Epithelial cell of proximal tubule (primary cell): ENCODE measurements at regions not wholly inside any gene's neighbourhood (a gene's known extent, or its start where the extent isn't known, plus 50 kb on each side); places are given as distances from the start of the nearest gene placed in this dataset.
"Not testable (repeated sequence)": the region's sequence is repeated elsewhere in the genome, so short reads cannot be mapped to it uniquely, and the experiment has no call there.

Experiments used
- DNase-seq: peaks from one replicate; pipeline ENCODE4 v3.0.0-alpha.2; 2011; ENCODE audit warnings: low read depth
- H3K4me3 ChIP-seq: 2 replicates; pipeline ENCODE4 v1.5.1; 2011; ENCODE audit warnings: low read depth, mild to moderate bottlenecking, low read length
- TF ChIP-seq, protein P1 (sequence below): conservative IDR thresholded peaks from 2 replicates; pipeline ENCODE4 v1.5.1; 2012; ENCODE audit warnings: low read depth, mild to moderate bottlenecking, low read length

DNA sequence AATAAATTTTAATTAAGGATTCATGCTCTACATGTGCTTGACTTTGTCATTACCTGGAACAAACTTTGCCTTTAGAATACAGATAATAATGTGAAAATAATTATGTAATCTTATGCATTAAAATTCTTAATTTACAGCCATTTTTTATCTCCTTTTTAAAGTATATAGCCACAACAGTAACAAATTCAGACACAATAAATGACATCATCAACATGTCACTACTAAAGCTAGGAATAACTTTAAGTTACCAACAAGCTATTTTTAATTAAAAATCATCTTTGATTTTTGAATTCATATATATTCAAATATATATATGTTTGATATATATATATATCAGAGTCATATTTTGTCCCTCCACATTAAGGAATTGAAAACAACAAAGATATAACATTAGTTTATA is 107.7 kb downstream of the MAD2L1 start:
- TF ChIP-seq, protein P1, sequence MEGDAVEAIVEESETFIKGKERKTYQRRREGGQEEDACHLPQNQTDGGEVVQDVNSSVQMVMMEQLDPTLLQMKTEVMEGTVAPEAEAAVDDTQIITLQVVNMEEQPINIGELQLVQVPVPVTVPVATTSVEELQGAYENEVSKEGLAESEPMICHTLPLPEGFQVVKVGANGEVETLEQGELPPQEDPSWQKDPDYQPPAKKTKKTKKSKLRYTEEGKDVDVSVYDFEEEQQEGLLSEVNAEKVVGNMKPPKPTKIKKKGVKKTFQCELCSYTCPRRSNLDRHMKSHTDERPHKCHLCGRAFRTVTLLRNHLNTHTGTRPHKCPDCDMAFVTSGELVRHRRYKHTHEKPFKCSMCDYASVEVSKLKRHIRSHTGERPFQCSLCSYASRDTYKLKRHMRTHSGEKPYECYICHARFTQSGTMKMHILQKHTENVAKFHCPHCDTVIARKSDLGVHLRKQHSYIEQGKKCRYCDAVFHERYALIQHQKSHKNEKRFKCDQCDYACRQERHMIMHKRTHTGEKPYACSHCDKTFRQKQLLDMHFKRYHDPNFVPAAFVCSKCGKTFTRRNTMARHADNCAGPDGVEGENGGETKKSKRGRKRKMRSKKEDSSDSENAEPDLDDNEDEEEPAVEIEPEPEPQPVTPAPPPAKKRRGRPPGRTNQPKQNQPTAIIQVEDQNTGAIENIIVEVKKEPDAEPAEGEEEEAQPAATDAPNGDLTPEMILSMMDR, result no peak
- no peak for DNase-seq
- H3K4me3 ChIP-seq, result no peak overlapping the region

GRCh38 chr4:119955256-119955655 is 111.4 kb downstream of the MAD2L1 start:
- TF ChIP-seq, protein P1, result no peak
- H3K4me3 ChIP-seq, result no peak overlapping the region
- no peak for DNase-seq

- DNase-seq, H3K4me3 ChIP-seq: not testable (repeated sequence)
These were observed 112.2 kb downstream of the MAD2L1 start for GRCh38 chr4:119954487-119954886.

- no peak overlapping the region for H3K4me3 ChIP-seq
- TF ChIP-seq, protein P1, result no peak
- no peak for DNase-seq
These were observed 120.3 kb downstream of the MAD2L1 start for GRCh38 chr4:119946359-119946758.

- TF ChIP-seq, protein P1, result no peak
- H3K4me3 ChIP-seq, result no peak overlapping the region
- DNase-seq, result no peak
These were observed 123.8 kb downstream of the MAD2L1 start for GRCh38 chr4:119942806-119943205.

GRCh38 chr4:119940557-119940956 is 126.1 kb downstream of the MAD2L1 start:
- H3K4me3 ChIP-seq, result no peak overlapping the region
- DNase-seq, result no peak
- TF ChIP-seq, protein P1, result no peak

GRCh38 chr4:119939071-119939995 is 127.3 kb downstream of the MAD2L1 start:
- DNase-seq, result no peak
- TF ChIP-seq, protein P1, result no peak
- no peak overlapping the region for H3K4me3 ChIP-seq
